ENCODE measurements at regions not wholly inside any gene's neighbourhood (a gene's known extent, or its start where the extent isn't known, plus 50 kb on each side); places are given as distances from the start of the nearest gene placed in this dataset.

DNA sequence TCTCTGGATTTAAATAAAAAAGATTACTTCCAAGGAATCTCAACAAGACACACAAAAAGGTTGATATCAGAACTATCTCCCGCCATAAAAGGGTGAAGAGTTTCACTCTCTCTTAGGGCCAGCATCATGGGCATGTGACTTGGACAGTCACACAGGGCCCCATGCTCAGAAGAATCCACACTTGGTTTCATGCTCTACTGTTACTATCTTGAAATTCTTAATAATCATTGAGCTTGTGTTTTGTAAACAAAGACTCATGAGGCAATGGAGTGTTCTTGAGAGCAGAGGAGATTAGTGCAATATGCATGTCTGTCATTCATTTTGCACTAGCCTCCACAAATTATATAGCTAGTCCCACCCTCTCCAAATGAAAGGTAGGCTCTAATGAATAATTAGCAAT is 58.4 kb downstream of the HMHB1 start:
- POLR2A ChIA-PET, result no interaction called here

DNA sequence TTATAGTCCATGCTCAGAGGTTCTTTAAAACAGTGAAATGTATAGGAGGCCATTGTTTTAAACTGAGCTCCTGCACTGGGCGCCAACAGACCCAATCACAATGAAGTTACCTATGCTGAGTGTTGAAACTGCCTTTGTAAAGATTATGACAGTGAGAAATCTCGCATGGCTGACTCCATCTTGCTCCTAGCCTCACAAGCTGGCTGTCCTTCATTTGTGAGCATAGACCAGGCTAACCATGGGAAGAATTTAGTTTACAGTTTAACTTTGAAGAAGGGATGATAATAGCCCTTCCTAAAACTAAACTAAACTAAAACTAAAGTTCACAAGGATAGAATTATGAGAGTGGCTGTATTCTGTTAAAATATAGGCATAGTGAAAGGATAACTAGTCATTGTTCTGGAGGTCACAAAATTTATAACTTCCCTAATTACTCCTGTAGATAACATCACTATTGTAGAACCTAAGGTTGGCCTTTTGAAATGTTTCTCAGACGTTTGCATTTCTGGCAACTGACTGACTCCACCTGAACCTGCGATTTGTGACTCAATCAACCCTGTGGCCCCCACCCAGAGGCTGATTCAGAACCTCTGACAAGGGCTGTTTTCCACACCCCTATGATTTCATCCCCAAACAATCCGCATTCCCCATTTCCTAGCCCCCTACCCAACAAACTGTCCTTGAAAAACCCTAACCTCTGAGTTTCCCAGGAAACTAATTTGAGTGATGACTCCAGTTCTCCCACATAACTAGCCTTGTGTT is 59.1 kb downstream of the HMHB1 start:
- DNase-seq, result no peak
- Mint-ChIP-seq H3K27ac (no peak overlapping the region), H3K36me3 (no peaks in the 10 kb centered on the region), H3K9me3 (no peaks in the 10 kb centered on the region), H3K4me1 (no peaks in the 10 kb centered on the region), H3K4me3 (no peak overlapping the region), H3K27me3 (peaks cover 0 to 4% (median 0%) of the 10 kb centered on the region in 5 donors)
- no peaks in the 10 kb centered on the region for H3K9me3 ChIP-seq (ENCODE audit: control insufficient read depth in 2 of 3, low read length in 3 of 3)
- ChIA-PET POLR2A (no interaction called here), CTCF (interaction anchor here (0.6 to 1.2 kb wide), 2 partner anchors 15 to 46 kb away, joined by 3 read pairs; no protein-coding TSS in a partner anchor)
- no peak overlapping the region for H3K27ac ChIP-seq (ENCODE audit: low read depth, low read length)
- no peak overlapping the region for H3K4me3 ChIP-seq (ENCODE audit: low read length)
- ATAC-seq, result no peak
- H3K36me3 ChIP-seq (ENCODE audit: control insufficient read depth in 2 of 3, insufficient read depth in 3 of 3, low read length in 3 of 3), result no peaks in the 10 kb centered on the region
- H3K4me1 ChIP-seq (ENCODE audit: control insufficient read depth in 2 of 2, insufficient read depth in 2 of 2, low read length in 2 of 2), result no peaks in the 10 kb centered on the region
- no peaks in the 10 kb centered on the region for H3K27me3 ChIP-seq (ENCODE audit: control insufficient read depth in 2 of 2, insufficient read depth in 2 of 2, low read length in 2 of 2)
- intact Hi-C loops (cut with micrococcal nuclease), result no loop called here

More for the DNA sequence above, 58.4 kb downstream of the HMHB1 start:
- ATAC-seq (no peak), DNase-seq (no peak)
- Histone ChIP-seq H3K27ac (ENCODE audit: low read depth, low read length) (no peak overlapping the region), H3K27me3 (ENCODE audit: control insufficient read depth in 2 of 2, insufficient read depth in 2 of 2, low read length in 2 of 2) (no peaks in the 10 kb centered on the region), H3K4me3 (ENCODE audit: low read length) (no peak overlapping the region), H3K9me3 (ENCODE audit: control insufficient read depth in 2 of 3, low read length in 3 of 3) (no peaks in the 10 kb centered on the region), H3K4me1 (ENCODE audit: control insufficient read depth in 2 of 2, insufficient read depth in 2 of 2, low read length in 2 of 2) (no peaks in the 10 kb centered on the region), H3K36me3 (ENCODE audit: control insufficient read depth in 2 of 3, insufficient read depth in 3 of 3, low read length in 3 of 3) (no peaks in the 10 kb centered on the region)
- Mint-ChIP-seq H3K4me1 (no peaks in the 10 kb centered on the region), H3K36me3 (no peaks in the 10 kb centered on the region), H3K27me3 (peaks cover 0 to 4% (median 0%) of the 10 kb centered on the region in 5 donors), H3K4me3 (no peak overlapping the region), H3K27ac (no peak overlapping the region), H3K9me3 (no peaks in the 10 kb centered on the region)
- CTCF ChIA-PET, result interaction anchor here (1.2 kb wide), 1 partner anchor 45 kb away, joined by 3 read pairs; no protein-coding TSS in a partner anchor
- intact Hi-C loops (cut with micrococcal nuclease), result no loop called here

DNA sequence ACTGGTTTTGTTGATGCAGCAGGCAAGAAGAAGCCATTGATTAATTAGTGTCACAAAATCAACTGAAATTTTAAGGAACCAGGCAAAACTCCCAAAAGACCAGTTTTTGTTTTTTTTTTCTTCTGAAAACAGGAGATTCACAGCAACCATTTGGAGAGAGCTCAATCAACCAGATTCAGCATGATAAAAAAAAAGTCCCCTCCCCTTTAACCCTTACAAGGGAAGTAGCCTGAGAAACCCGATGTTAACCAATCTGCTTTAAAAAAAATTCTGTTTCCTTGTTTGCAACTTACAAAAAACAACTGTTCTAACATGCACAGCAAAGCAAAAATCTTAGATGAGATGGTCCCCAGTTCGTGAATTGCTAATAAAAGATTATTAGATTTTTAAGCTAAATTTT is 59.7 kb downstream of the HMHB1 start:
- Histone ChIP-seq H3K4me1 (ENCODE audit: control insufficient read depth in 2 of 2, insufficient read depth in 2 of 2, low read length in 2 of 2) (no peaks in the 10 kb centered on the region), H3K36me3 (ENCODE audit: control insufficient read depth in 2 of 3, insufficient read depth in 3 of 3, low read length in 3 of 3) (no peaks in the 10 kb centered on the region), H3K9me3 (ENCODE audit: control insufficient read depth in 2 of 3, low read length in 3 of 3) (no peaks in the 10 kb centered on the region), H3K27me3 (ENCODE audit: control insufficient read depth in 2 of 2, insufficient read depth in 2 of 2, low read length in 2 of 2) (no peaks in the 10 kb centered on the region), H3K27ac (ENCODE audit: low read depth, low read length) (no peak overlapping the region), H3K4me3 (ENCODE audit: low read length) (no peak overlapping the region)
- no peaks in the 10 kb centered on the region for H3K4me1 Mint-ChIP-seq
- no peak overlapping the region for H3K4me3 Mint-ChIP-seq
- no peak overlapping the region for H3K27ac Mint-ChIP-seq
- no peaks in the 10 kb centered on the region for H3K36me3 Mint-ChIP-seq
- no peak for DNase-seq
- no peaks in the 10 kb centered on the region for H3K9me3 Mint-ChIP-seq
- H3K27me3 Mint-ChIP-seq, result peaks cover 0 to 4% (median 0%) of the 10 kb centered on the region in 5 donors
- ChIA-PET POLR2A (no interaction called here), CTCF (interaction anchor here (0.6 kb wide), 1 partner anchor 16 kb away, joined by 3 read pairs; no protein-coding TSS in a partner anchor)
- ATAC-seq, result no peak
- intact Hi-C loops (cut with micrococcal nuclease), result no loop called here

DNA sequence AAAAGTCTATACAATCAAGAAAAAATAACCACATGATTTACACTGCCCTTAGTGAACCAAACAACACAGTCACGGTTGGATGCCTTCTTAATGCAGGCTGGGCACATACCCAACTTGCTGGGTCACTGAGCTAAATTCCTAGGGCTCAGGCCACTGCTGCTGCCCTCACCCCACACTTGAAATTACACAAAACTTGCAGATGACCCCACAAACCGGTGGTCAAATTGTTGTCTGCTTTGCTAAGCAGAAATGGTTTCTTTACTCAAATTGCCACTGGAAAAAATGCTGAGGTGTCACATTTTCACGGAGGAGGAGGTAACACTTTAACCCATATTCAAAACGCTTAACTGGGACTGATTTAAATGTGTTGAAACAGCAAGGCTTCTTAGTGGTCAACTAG is 62.4 kb downstream of the HMHB1 start:
- Mint-ChIP-seq H3K9me3 (no peaks in the 10 kb centered on the region), H3K36me3 (no peaks in the 10 kb centered on the region), H3K4me1 (no peaks in the 10 kb centered on the region), H3K4me3 (no peak overlapping the region), H3K27me3 (peaks cover 0 to 8% (median 0%) of the 10 kb centered on the region in 5 donors), H3K27ac (no peak overlapping the region)
- Histone ChIP-seq H3K4me1 (ENCODE audit: control insufficient read depth in 2 of 2, insufficient read depth in 2 of 2, low read length in 2 of 2) (no peaks in the 10 kb centered on the region), H3K27me3 (ENCODE audit: control insufficient read depth in 2 of 2, insufficient read depth in 2 of 2, low read length in 2 of 2) (no peaks in the 10 kb centered on the region), H3K9me3 (ENCODE audit: control insufficient read depth in 2 of 3, low read length in 3 of 3) (no peaks in the 10 kb centered on the region), H3K27ac (ENCODE audit: low read depth, low read length) (no peak overlapping the region), H3K4me3 (ENCODE audit: low read length) (no peak overlapping the region), H3K36me3 (ENCODE audit: control insufficient read depth in 2 of 3, insufficient read depth in 3 of 3, low read length in 3 of 3) (no peaks in the 10 kb centered on the region)
- POLR2A ChIA-PET, result no interaction called here
- DNase-seq, result no peak
- CTCF ChIA-PET, result no interaction called here
- ATAC-seq, result no peak
- intact Hi-C loops (cut with micrococcal nuclease), result no loop called here

DNA sequence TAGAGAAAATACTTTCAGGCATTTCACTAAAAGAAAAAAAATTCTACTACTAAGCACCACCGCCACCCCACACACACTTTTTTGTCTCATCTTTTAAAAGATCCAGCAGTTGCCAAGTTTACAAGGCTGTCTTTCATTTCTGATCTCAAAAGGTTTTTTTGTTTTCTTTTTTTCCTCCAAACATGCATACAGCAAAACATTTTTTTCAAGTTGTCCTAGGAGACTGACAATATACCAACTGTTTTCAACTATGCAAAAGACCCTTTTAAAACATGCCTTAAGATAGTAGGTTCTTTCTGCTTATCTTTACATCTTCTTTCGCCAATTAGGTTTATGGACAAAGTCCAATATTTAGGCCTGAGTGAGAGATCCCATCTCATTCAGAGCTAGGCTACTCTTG is 65.2 kb downstream of the HMHB1 start:
- peaks cover 0 to 3% (median 0%) of the 10 kb centered on the region in 3 experiments for H3K9me3 ChIP-seq (ENCODE audit: control insufficient read depth in 2 of 3, low read length in 3 of 3)
- no peaks in the 10 kb centered on the region for H3K27me3 ChIP-seq (ENCODE audit: control insufficient read depth in 2 of 2, insufficient read depth in 2 of 2, low read length in 2 of 2)
- Mint-ChIP-seq H3K9me3 (peaks cover 0 to 2% (median 0%) of the 10 kb centered on the region in 11 donors), H3K27ac (no peak overlapping the region), H3K4me1 (no peaks in the 10 kb centered on the region), H3K36me3 (no peaks in the 10 kb centered on the region), H3K4me3 (no peak overlapping the region), H3K27me3 (peaks cover 0 to 4% (median 0%) of the 10 kb centered on the region in 5 donors)
- no peaks in the 10 kb centered on the region for H3K36me3 ChIP-seq (ENCODE audit: control insufficient read depth in 2 of 3, insufficient read depth in 3 of 3, low read length in 3 of 3)
- POLR2A ChIA-PET, result no interaction called here
- no peak overlapping the region for H3K4me3 ChIP-seq (ENCODE audit: low read length)
- intact Hi-C loops (cut with micrococcal nuclease), result no loop called here
- no peaks in the 10 kb centered on the region for H3K4me1 ChIP-seq (ENCODE audit: control insufficient read depth in 2 of 2, insufficient read depth in 2 of 2, low read length in 2 of 2)
- no peak for DNase-seq
- no peak for ATAC-seq
- CTCF ChIA-PET, result no interaction called here
- H3K27ac ChIP-seq (ENCODE audit: low read depth, low read length), result no peak overlapping the region

DNA sequence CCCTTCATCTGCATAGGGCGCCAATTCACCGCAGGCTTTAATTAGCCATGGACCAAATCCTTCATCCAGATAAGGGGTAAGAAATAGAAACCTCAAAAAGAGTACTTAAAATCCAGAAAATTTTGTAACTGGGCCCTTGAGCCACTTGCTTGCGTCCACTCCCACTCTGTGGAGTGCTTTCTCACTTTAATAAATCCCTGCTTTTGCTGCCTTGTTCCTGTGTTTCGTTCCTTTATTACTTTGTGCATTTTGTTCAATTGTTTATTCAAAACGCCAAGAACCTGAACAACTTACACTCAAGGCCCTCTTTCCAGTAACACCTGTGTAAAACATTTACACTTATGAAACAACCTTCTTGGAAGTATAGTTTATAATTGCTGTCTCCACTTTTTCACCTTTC is 66.5 kb downstream of the HMHB1 start:
- intact Hi-C loops (cut with micrococcal nuclease), result no loop called here

DNA sequence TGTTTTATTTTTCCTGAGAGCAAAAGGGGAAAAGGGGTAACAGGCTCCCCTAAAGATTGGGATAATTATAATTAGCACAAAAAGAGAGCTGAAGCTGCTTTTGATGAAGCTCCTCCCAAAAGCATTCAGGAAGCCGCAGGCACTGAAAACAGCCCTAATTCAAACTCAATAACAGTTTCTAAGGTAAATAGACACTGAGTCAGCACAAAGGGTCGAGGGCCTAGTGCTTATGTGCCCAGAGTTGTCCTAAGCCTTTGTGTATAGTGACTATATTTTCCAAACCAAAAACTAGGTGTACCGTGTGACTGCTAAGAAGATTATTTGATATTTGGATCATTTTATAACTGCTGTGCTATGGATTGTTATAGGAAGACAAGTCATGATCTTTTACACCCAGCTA is 67.7 kb downstream of the HMHB1 start:
- Histone ChIP-seq H3K4me3 (ENCODE audit: low read length) (no peak overlapping the region), H3K36me3 (ENCODE audit: control insufficient read depth in 2 of 3, insufficient read depth in 3 of 3, low read length in 3 of 3) (no peaks in the 10 kb centered on the region), H3K9me3 (ENCODE audit: control insufficient read depth in 2 of 3, low read length in 3 of 3) (peaks cover 0 to 3% (median 0%) of the 10 kb centered on the region in 3 experiments), H3K4me1 (ENCODE audit: control insufficient read depth in 2 of 2, insufficient read depth in 2 of 2, low read length in 2 of 2) (no peaks in the 10 kb centered on the region), H3K27me3 (ENCODE audit: control insufficient read depth in 2 of 2, insufficient read depth in 2 of 2, low read length in 2 of 2) (no peaks in the 10 kb centered on the region), H3K27ac (ENCODE audit: low read depth, low read length) (no peak overlapping the region)
- Mint-ChIP-seq H3K27ac (no peak overlapping the region), H3K4me3 (no peak overlapping the region), H3K27me3 (peaks cover 0 to 4% (median 0%) of the 10 kb centered on the region in 5 donors), H3K4me1 (peaks cover 0 to 2% (median 0%) of the 10 kb centered on the region in 7 donors), H3K9me3 (peaks cover 0 to 2% (median 0%) of the 10 kb centered on the region in 11 donors), H3K36me3 (peaks cover 0 to 3% (median 0%) of the 10 kb centered on the region in 5 donors)
- ATAC-seq, result no peak
- intact Hi-C loops (cut with micrococcal nuclease), result no loop called here
- POLR2A ChIA-PET, result no interaction called here
- DNase-seq, result no peak
- CTCF ChIA-PET, result no interaction called here

More for the DNA sequence above, 66.5 kb downstream of the HMHB1 start:
- H3K9me3 ChIP-seq (ENCODE audit: control insufficient read depth in 2 of 3, low read length in 3 of 3), result peaks cover 0 to 3% (median 0%) of the 10 kb centered on the region in 3 experiments
- peaks cover 0 to 4% (median 0%) of the 10 kb centered on the region in 5 donors for H3K27me3 Mint-ChIP-seq
- no peak overlapping the region for H3K27ac ChIP-seq (ENCODE audit: low read depth, low read length)
- no peaks in the 10 kb centered on the region for H3K4me1 Mint-ChIP-seq
- DNase-seq, result no peak
- no peak overlapping the region for H3K4me3 ChIP-seq (ENCODE audit: low read length)
- no peaks in the 10 kb centered on the region for H3K36me3 ChIP-seq (ENCODE audit: control insufficient read depth in 2 of 3, insufficient read depth in 3 of 3, low read length in 3 of 3)
- no peaks in the 10 kb centered on the region for H3K4me1 ChIP-seq (ENCODE audit: control insufficient read depth in 2 of 2, insufficient read depth in 2 of 2, low read length in 2 of 2)
- ChIA-PET CTCF (no interaction called here), POLR2A (no interaction called here)
- H3K27ac Mint-ChIP-seq, result no peak overlapping the region
- no peak for ATAC-seq
- H3K36me3 Mint-ChIP-seq, result peaks cover 0 to 1% (median 0%) of the 10 kb centered on the region in 5 donors
- H3K4me3 Mint-ChIP-seq, result no peak overlapping the region
- H3K9me3 Mint-ChIP-seq, result peaks cover 0 to 2% (median 0%) of the 10 kb centered on the region in 11 donors
- H3K27me3 ChIP-seq (ENCODE audit: control insufficient read depth in 2 of 2, insufficient read depth in 2 of 2, low read length in 2 of 2), result no peaks in the 10 kb centered on the region

All from naive thymus-derived CD4-positive, alpha-beta T cell (primary cell).